Suprapubic skin (tissue), 4 donors: ENCODE measurements at regions not wholly inside any gene's neighbourhood (a gene's known extent, or its start where the extent isn't known, plus 50 kb on each side); places are given as distances from the start of the nearest gene placed in this dataset.

Source experiments
- DNase-seq, 2 donors: peaks; one replicate each; pipeline ENCODE4 v3.0.0-alpha.2; 2019; ENCODE audit warnings: low spot score in 2 of 2
- H3K27ac ChIP-seq: fragments of 200-600 bp; sonication (generic); one replicate; pipeline ENCODE4 v1.5.1; 2019
- H3K27me3 ChIP-seq: fragments of 200-600 bp; sonication (generic); one replicate; pipeline ENCODE4 v1.5.1; 2019
- H3K36me3 ChIP-seq: fragments of 200-600 bp; sonication (generic); one replicate; pipeline ENCODE4 v1.5.1; 2019
- H3K4me1 ChIP-seq: fragments of 200-600 bp; sonication (generic); one replicate; pipeline ENCODE4 v1.5.1; 2019
- H3K4me3 ChIP-seq: fragments of 200-600 bp; sonication (generic); one replicate; pipeline ENCODE4 v1.5.1; 2019; ENCODE audit warnings: mild to moderate bottlenecking
- H3K9me3 ChIP-seq: fragments of 200-600 bp; sonication (generic); one replicate; pipeline ENCODE4 v1.5.1; 2019
- EP300 ChIP-seq: sonication (generic); formaldehyde crosslinking; IDR thresholded peaks from one replicate; pipeline ENCODE4 v1.6.1; 2017; ENCODE audit warnings: antibody characterized with exemption
- POLR2A ChIP-seq, 2 donors: fragments of 450-650 bp; IDR thresholded peaks; one replicate each; pipeline ENCODE4 v1.6.1; 2017; ENCODE audit warnings: antibody characterized with exemption in 2 of 2, mild to moderate bottlenecking in 2 of 2, moderate library complexity in 2 of 2
- POLR2AphosphoS5 ChIP-seq, 3 donors: sonication (generic); formaldehyde crosslinking; IDR thresholded peaks; one replicate each; pipeline ENCODE4 v1.6.1; 2017; ENCODE audit warnings: antibody characterized with exemption in 3 of 3
- WGBS: methylation state at CpG from one replicate; pipeline ENCODE4 v1.1.5; 2018; 5-methylcytosine and 5-hydroxymethylcytosine counted together
- TF ChIP-seq, protein P1 (sequence below), 2 donors: fragments of 200-600 bp in 1 of 2; fragments of 450-650 bp in 1 of 2; sonication (generic) in 1 of 2; IDR thresholded peaks; one replicate each; pipeline ENCODE4 v1.5.1; 2016 to 2019; ENCODE audit warnings: antibody characterized with exemption in 2 of 2, mild to moderate bottlenecking in 1 of 2, moderate library complexity in 1 of 2

DNA sequence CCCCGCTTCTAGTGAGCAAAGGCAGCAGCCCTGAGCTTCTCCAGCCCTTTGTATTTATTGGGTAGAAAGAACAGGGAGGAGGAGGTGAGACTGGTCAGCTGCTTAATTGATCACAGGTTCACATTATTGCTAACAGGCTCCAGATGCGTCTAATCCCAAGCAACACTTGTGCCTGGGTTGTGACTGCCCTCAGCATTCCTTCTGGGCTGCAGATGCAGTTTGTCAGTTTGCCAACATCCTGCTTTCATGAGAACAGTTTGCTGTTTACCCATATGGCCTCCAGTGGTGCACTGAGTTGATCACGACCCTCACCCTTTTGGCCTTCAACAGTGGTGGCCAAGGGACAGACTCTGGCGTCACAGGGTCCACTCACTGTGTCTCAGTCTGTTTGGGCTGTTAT lies 159.5 kb upstream of the ZNF516 start:
- Histone ChIP-seq H3K27ac (no peak overlapping the region), H3K9me3 (no peaks in the 10 kb centered on the region), H3K4me1 (no peaks in the 10 kb centered on the region), H3K36me3 (no peaks in the 10 kb centered on the region), H3K27me3 (peaks cover 3% of the 10 kb centered on the region), H3K4me3 (no peak overlapping the region)
- TF ChIP-seq EP300 (no peak), POLR2AphosphoS5 (IDR thresholded peaks at IDR 0.05) (no peak), POLR2A (IDR thresholded peaks at IDR 0.05) (no peak)
- TF ChIP-seq, protein P1, sequence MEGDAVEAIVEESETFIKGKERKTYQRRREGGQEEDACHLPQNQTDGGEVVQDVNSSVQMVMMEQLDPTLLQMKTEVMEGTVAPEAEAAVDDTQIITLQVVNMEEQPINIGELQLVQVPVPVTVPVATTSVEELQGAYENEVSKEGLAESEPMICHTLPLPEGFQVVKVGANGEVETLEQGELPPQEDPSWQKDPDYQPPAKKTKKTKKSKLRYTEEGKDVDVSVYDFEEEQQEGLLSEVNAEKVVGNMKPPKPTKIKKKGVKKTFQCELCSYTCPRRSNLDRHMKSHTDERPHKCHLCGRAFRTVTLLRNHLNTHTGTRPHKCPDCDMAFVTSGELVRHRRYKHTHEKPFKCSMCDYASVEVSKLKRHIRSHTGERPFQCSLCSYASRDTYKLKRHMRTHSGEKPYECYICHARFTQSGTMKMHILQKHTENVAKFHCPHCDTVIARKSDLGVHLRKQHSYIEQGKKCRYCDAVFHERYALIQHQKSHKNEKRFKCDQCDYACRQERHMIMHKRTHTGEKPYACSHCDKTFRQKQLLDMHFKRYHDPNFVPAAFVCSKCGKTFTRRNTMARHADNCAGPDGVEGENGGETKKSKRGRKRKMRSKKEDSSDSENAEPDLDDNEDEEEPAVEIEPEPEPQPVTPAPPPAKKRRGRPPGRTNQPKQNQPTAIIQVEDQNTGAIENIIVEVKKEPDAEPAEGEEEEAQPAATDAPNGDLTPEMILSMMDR (IDR thresholded peaks at IDR 0.05) = no peak
- 86% methylated on average over 2 of the region's 4 CpGs for WGBS
- DNase-seq = no peak

DNA sequence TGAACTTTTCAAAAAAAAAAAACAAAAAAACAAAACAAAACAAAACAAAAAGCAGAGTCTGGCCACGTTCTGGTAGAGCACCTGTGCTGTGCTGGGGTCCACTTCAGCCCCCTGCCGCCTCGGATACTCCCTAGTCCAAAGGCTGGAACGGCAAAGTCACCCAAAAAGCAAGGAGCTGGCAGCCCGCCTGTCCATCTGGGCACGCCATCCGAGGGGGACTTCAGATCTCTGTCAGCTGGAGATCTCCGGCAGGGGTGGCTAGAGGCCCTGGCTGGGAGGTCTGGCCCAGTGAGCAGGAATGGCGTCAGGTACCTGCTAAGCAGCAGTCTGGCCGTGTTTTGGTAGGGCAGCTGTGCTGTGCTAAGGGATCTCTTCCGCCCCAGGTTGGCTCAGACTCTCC lies 152.3 kb upstream of the ZNF516 start:
- H3K27ac ChIP-seq = no peak overlapping the region
- no peak for TF ChIP-seq POLR2A (IDR thresholded peaks at IDR 0.05)
- no peak for TF ChIP-seq POLR2AphosphoS5 (IDR thresholded peaks at IDR 0.05)
- TF ChIP-seq, protein P1 (IDR thresholded peaks at IDR 0.05) = no peak
- TF ChIP-seq EP300 = no peak
- H3K4me1 ChIP-seq = no peaks in the 10 kb centered on the region
- no peak overlapping the region for H3K4me3 ChIP-seq
- H3K27me3 ChIP-seq = peaks cover 6% of the 10 kb centered on the region
- no peak for DNase-seq
- WGBS = 72% methylated on average over 10 of the region's 11 CpGs
- H3K36me3 ChIP-seq = no peaks in the 10 kb centered on the region
- no peaks in the 10 kb centered on the region for H3K9me3 ChIP-seq

DNA sequence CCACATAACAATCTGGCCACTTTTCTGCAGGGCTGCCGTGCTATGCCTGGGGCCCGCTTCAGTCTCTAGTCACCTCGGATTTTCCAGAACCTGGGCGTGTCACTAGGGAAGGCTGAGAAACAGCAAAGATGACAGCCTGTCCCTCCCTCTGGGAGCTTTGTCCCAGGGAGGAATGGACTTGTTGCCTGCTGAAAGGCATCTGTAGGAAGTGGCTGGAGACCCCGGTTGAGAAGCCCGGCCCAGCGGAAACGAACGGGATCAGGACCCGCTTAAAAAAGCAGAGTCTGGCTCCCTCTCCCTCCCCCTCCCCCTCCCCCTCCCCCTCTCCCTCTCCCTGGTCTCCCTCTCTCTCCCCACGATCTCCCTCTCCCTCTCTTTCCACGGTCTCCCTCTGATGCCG lies 149.5 kb upstream of the ZNF516 start:
- H3K4me1 ChIP-seq = no peaks in the 10 kb centered on the region
- H3K27ac ChIP-seq = no peak overlapping the region
- no peaks in the 10 kb centered on the region for H3K9me3 ChIP-seq
- TF ChIP-seq POLR2AphosphoS5 (IDR thresholded peaks at IDR 0.05) = no peak
- TF ChIP-seq POLR2A (IDR thresholded peaks at IDR 0.05) = no peak
- TF ChIP-seq, protein P1 (IDR thresholded peaks at IDR 0.05) = no peak
- peaks cover 6% of the 10 kb centered on the region for H3K27me3 ChIP-seq
- no peak for DNase-seq
- H3K36me3 ChIP-seq = no peaks in the 10 kb centered on the region
- WGBS = 90% methylated on average over 9 of the region's 13 CpGs
- H3K4me3 ChIP-seq = no peak overlapping the region

DNA sequence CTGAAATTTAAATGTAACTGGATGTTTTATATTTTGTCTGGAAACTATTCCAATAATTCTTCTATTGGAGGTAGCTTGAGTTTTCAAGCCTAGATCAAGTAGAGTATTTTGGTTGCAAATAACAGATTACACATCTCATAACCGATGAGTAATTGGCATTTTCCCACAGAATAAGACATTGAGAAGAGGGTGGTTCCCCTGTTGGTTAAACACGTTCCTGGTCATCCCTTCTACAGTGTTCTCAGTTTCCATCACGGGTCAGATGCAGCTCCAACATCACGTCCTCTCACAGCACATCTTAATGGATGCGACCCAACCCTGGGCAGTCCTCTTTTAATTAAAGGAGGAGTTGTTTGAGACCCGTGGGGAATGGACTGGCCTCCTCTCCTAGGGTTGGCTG lies 149.0 kb upstream of the ZNF516 start:
- no peak for DNase-seq
- WGBS = 79% methylated on average over 6 of the region's 6 CpGs

DNA sequence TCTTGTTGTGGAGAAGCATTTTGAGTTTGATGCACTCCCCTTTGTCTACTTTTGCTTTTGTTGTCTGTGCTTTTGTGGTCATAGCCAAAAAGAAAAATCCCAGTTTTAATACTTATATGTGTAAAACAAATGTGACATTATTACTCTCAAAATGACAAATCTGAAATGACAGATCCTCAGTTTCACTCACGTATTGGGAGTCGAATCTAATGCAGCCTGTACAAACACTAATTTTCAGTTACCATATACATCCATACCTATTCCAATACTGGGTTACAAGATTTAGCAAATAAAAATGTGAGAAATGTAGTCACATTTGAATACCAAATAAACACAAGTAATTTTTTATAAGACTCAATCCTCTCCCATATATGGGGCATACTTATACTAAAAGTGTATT lies 148.2 kb upstream of the ZNF516 start:
- peaks cover 6% of the 10 kb centered on the region for H3K27me3 ChIP-seq
- DNase-seq = no peak
- 90% methylated on average over 2 of the region's 2 CpGs for WGBS
- H3K9me3 ChIP-seq = no peaks in the 10 kb centered on the region
- H3K4me1 ChIP-seq = no peaks in the 10 kb centered on the region
- no peak overlapping the region for H3K4me3 ChIP-seq
- H3K36me3 ChIP-seq = no peaks in the 10 kb centered on the region
- TF ChIP-seq POLR2AphosphoS5 (IDR thresholded peaks at IDR 0.05) (no peak), EP300 (no peak), POLR2A (IDR thresholded peaks at IDR 0.05) (no peak)
- TF ChIP-seq, protein P1 (IDR thresholded peaks at IDR 0.05) = no peak
- H3K27ac ChIP-seq = no peak overlapping the region

More for the DNA sequence above, 149.0 kb upstream of the ZNF516 start:
- Histone ChIP-seq H3K27me3 (peaks cover 6% of the 10 kb centered on the region), H3K36me3 (no peaks in the 10 kb centered on the region), H3K4me1 (no peaks in the 10 kb centered on the region), H3K4me3 (no peak overlapping the region), H3K9me3 (no peaks in the 10 kb centered on the region), H3K27ac (no peak overlapping the region)
- TF ChIP-seq POLR2AphosphoS5 (IDR thresholded peaks at IDR 0.05) (no peak), EP300 (no peak), POLR2A (IDR thresholded peaks at IDR 0.05) (no peak)
- TF ChIP-seq, protein P1 (IDR thresholded peaks at IDR 0.05) = no peak
